DOHH2 (cell line): ENCODE measurements at regions not wholly inside any gene's neighbourhood (a gene's known extent, or its start where the extent isn't known, plus 50 kb on each side); places are given as distances from the start of the nearest gene placed in this dataset.

Experiments
- H3F3A ChIP-seq: fragments of 200-600 bp; sonication (generic), shearing (Covaris generic); 2 replicates; pipeline ENCODE4 v1.6.0; 2016; ENCODE audit warnings: antibody characterized with exemption, mild to moderate bottlenecking; ENCODE audit not compliant: control insufficient read depth, insufficient read depth
- H3K27ac ChIP-seq: fragments of 200-600 bp; sonication (generic); 2 replicates; pipeline ENCODE4 v1.5.1; 2014; ENCODE audit warnings: low read depth, mild to moderate bottlenecking, low read length, moderate library complexity
- H3K27me3 ChIP-seq: fragments of 200-600 bp; sonication (generic); 2 replicates; pipeline ENCODE4 v1.6.1; 2014; ENCODE audit warnings: mild to moderate bottlenecking, low read length, mixed read lengths; ENCODE audit not compliant: control insufficient read depth
- H3K36me3 ChIP-seq: fragments of 200-600 bp; sonication (generic); 2 replicates; pipeline ENCODE4 v1.6.1; 2014; ENCODE audit warnings: mild to moderate bottlenecking, low read length, moderate library complexity, mixed read lengths; ENCODE audit not compliant: control insufficient read depth
- H3K4me1 ChIP-seq: fragments of 200-600 bp; sonication (generic); 2 replicates; pipeline ENCODE4 v1.6.1; 2014; ENCODE audit warnings: mild to moderate bottlenecking, low read length, mixed read lengths; ENCODE audit not compliant: control insufficient read depth
- H3K4me2 ChIP-seq: fragments of 200-600 bp; sonication (generic); 2 replicates; pipeline ENCODE4 v1.6.0; 2014; ENCODE audit warnings: mild to moderate bottlenecking, low read length, moderate library complexity
- H3K4me3 ChIP-seq: fragments of 200-600 bp; sonication (generic); 2 replicates; pipeline ENCODE4 v1.5.1; 2014; ENCODE audit warnings: mild to moderate bottlenecking, low read length, mixed read lengths
- H3K79me2 ChIP-seq: fragments of 200-600 bp; sonication (generic); 2 replicates; pipeline ENCODE4 v1.6.1; 2014; ENCODE audit warnings: mild to moderate bottlenecking, low read length, mixed read lengths; ENCODE audit not compliant: control insufficient read depth
- H3K9me2 ChIP-seq: fragments of 200-600 bp; sonication (generic); replicated peaks from 2 replicates; pipeline ENCODE4 v1.6.1; 2014; ENCODE audit warnings: mild to moderate bottlenecking, low read length, mixed read lengths; ENCODE audit not compliant: control insufficient read depth
- H3K9me3 ChIP-seq: fragments of 200-600 bp; sonication (generic); 2 replicates; pipeline ENCODE4 v1.6.1; 2014; ENCODE audit warnings: antibody characterized with exemption, low read length, mixed read lengths; ENCODE audit not compliant: control insufficient read depth, insufficient read depth
- H4K20me1 ChIP-seq: fragments of 200-600 bp; sonication (generic); 2 replicates; pipeline ENCODE4 v1.6.0; 2014; ENCODE audit warnings: low read depth, mild to moderate bottlenecking, antibody characterized with exemption, low read length, moderate library complexity; ENCODE audit not compliant: control insufficient read depth, insufficient read depth
- CTCF ChIP-seq: fragments of 200-600 bp; sonication (generic); IDR thresholded peaks from one replicate; pipeline ENCODE4 v1.5.1; 2014; ENCODE audit warnings: antibody characterized with exemption, mild to moderate bottlenecking, low read depth, low read length; ENCODE audit not compliant: poor library complexity, severe bottlenecking
- EZH2phosphoT487 ChIP-seq: fragments of 200-600 bp; sonication (generic); IDR thresholded peaks from 2 replicates; pipeline ENCODE4 v1.6.1; 2017; ENCODE audit warnings: borderline replicate concordance, mild to moderate bottlenecking, antibody characterized with exemption, low read length, moderate library complexity, mixed read lengths

DNA sequence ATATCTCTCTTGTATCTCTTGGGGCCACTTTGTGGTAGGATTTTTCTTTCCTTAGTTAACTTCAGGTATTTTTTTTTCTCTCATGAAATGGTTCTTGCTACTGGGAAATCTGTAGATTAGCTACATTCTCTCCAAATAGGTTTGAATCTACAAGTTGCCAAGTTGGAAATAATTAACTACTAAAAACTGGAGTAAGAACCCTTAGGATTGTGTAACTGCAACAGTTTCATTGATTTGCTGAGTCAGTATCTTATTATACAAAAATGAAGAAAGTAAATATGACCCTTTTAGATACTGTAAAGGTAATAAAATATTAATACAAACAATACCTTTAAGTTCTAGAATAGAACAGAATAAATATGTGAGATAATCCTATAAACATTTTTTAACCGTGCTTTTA, 327.9 kb downstream of the CXXC4 start:
- Histone ChIP-seq H3F3A (no peaks in the 10 kb centered on the region), H3K27ac (no peak overlapping the region), H4K20me1 (no peaks in the 10 kb centered on the region), H3K4me1 (no peaks in the 10 kb centered on the region), H3K27me3 (no peaks in the 10 kb centered on the region), H3K36me3 (no peaks in the 10 kb centered on the region), H3K9me3 (no peaks in the 10 kb centered on the region), H3K9me2 (no peaks in the 10 kb centered on the region), H3K4me3 (no peak overlapping the region), H3K79me2 (no peaks in the 10 kb centered on the region), H3K4me2 (no peak overlapping the region)
- TF ChIP-seq EZH2phosphoT487 (no peak), CTCF (no peak)

DNA sequence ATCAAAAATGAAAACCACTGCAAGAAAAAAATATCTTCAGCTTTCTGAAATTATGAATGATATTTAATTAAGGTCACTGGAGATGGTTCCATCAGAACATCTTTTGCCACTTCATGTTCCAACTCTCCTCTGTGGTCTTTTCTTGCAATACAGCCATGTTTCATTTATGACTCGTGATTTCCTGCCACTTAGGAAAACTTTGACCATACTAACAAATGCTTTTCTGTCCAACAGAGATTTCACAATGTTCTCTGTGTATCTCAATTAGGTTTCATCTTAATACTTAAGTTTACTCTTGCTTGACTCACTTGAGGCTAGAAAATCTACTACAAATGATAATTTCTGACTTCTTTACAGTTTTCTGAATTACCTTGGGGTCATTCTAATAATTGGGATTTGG, 330.9 kb downstream of the CXXC4 start:
- no peak for TF ChIP-seq EZH2phosphoT487
- H3K27ac ChIP-seq, result no peak overlapping the region

DNA sequence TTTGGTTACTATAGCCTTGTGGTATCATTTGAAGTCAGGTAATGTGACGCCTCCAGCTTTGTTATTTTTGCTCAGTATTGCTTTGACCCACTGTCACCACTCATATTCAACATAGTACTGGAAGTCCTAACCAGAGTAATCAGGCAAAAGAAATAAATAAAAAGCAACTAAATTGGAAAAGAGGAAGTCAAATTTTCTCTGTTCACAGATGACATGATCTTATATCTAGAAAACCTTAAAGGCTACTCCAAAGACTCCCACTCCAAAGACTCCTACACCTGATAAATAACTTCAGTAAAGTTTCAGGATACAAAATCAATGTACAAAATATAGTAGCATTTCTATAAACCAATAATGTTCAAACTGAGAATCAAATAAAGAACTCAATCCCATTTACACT, 348.6 kb downstream of the CXXC4 start:
- Histone ChIP-seq H3K4me2 (no peak overlapping the region), H3K27me3 (no peaks in the 10 kb centered on the region)
- TF ChIP-seq EZH2phosphoT487, result no peak
- TF ChIP-seq CTCF, result no peak

More for the DNA sequence above, 330.9 kb downstream of the CXXC4 start:
- no peaks in the 10 kb centered on the region for H3K36me3 ChIP-seq
- H3K4me1 ChIP-seq, result no peaks in the 10 kb centered on the region
- no peak overlapping the region for H3K4me3 ChIP-seq
- H3K4me2 ChIP-seq, result no peak overlapping the region
- H3K9me2 ChIP-seq, result no peaks in the 10 kb centered on the region
- H3K79me2 ChIP-seq, result no peaks in the 10 kb centered on the region
- no peaks in the 10 kb centered on the region for H3K27me3 ChIP-seq
- no peaks in the 10 kb centered on the region for H3K9me3 ChIP-seq
- H4K20me1 ChIP-seq, result no peaks in the 10 kb centered on the region
- H3F3A ChIP-seq, result no peaks in the 10 kb centered on the region

DNA sequence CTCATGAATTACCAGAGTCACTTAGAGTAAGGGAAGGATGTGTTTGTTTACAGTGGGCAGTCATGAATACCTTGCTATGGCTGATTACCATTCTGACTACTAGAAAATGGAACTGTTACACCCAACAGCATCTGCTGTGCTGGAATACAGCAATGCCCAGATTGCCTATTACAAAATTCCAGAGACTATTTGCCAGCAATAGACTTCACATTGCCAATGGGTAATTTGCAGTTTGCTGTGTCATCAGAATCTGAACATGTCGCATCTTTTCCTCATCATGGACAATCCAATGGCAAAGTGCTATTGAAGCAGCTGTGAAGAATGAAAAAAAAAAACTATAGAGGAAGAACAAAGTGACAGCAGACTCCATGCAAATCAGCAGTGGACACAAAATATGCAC, 356.6 kb downstream of the CXXC4 start:
- Histone ChIP-seq H3K4me2 (no peak overlapping the region), H3K79me2 (no peaks in the 10 kb centered on the region), H3K36me3 (no peaks in the 10 kb centered on the region), H3K27me3 (no peaks in the 10 kb centered on the region), H3K4me1 (no peaks in the 10 kb centered on the region), H3K27ac (no peak overlapping the region), H4K20me1 (no peaks in the 10 kb centered on the region), H3K9me3 (no peaks in the 10 kb centered on the region), H3F3A (no peaks in the 10 kb centered on the region), H3K9me2 (no peaks in the 10 kb centered on the region), H3K4me3 (no peak overlapping the region)
- TF ChIP-seq CTCF, result no peak
- no peak for TF ChIP-seq EZH2phosphoT487

More for the DNA sequence above, 348.6 kb downstream of the CXXC4 start:
- Histone ChIP-seq H3K79me2 (no peaks in the 10 kb centered on the region), H4K20me1 (no peaks in the 10 kb centered on the region), H3K9me2 (no peaks in the 10 kb centered on the region), H3K4me3 (no peak overlapping the region), H3K4me1 (no peaks in the 10 kb centered on the region), H3K36me3 (no peaks in the 10 kb centered on the region), H3K9me3 (no peaks in the 10 kb centered on the region), H3K27ac (no peak overlapping the region), H3F3A (no peaks in the 10 kb centered on the region)
